Bronchial epithelial cell (primary cell): ENCODE measurements at regions not wholly inside any gene's neighbourhood (a gene's known extent, or its start where the extent isn't known, plus 50 kb on each side); places are given as distances from the start of the nearest gene placed in this dataset.

ENCODE experiments used
- DNase-seq: peaks from one replicate; pipeline ENCODE4 v3.0.0-alpha.2; 2010; ENCODE audit warnings: low read depth
- FAIRE-seq: peaks from 2 replicates; lab custom pipeline; 2011; peaks lifted over from hg19 to GRCh38; lab: Jason Lieb, UNC
- H3K27me3 ChIP-seq: 2 replicates; pipeline ENCODE4 v1.5.1; 2011; ENCODE audit warnings: low read length; ENCODE audit not compliant: control insufficient read depth, insufficient read depth
- H3K36me3 ChIP-seq: 2 replicates; pipeline ENCODE4 v1.5.1; 2011; ENCODE audit warnings: low read length; ENCODE audit not compliant: control insufficient read depth, insufficient read depth
- H3K4me3 ChIP-seq: 2 replicates; pipeline ENCODE4 v1.5.1; 2011; ENCODE audit warnings: mild to moderate bottlenecking, low read depth, low read length, control low read depth
- CTCF ChIP-seq: IDR thresholded peaks from 2 replicates; pipeline ENCODE4 v1.5.1; 2011; ENCODE audit warnings: mild to moderate bottlenecking, moderate library complexity, low read length, control low read depth, inconsistent platforms; ENCODE audit not compliant: insufficient read depth, severe bottlenecking

DNA sequence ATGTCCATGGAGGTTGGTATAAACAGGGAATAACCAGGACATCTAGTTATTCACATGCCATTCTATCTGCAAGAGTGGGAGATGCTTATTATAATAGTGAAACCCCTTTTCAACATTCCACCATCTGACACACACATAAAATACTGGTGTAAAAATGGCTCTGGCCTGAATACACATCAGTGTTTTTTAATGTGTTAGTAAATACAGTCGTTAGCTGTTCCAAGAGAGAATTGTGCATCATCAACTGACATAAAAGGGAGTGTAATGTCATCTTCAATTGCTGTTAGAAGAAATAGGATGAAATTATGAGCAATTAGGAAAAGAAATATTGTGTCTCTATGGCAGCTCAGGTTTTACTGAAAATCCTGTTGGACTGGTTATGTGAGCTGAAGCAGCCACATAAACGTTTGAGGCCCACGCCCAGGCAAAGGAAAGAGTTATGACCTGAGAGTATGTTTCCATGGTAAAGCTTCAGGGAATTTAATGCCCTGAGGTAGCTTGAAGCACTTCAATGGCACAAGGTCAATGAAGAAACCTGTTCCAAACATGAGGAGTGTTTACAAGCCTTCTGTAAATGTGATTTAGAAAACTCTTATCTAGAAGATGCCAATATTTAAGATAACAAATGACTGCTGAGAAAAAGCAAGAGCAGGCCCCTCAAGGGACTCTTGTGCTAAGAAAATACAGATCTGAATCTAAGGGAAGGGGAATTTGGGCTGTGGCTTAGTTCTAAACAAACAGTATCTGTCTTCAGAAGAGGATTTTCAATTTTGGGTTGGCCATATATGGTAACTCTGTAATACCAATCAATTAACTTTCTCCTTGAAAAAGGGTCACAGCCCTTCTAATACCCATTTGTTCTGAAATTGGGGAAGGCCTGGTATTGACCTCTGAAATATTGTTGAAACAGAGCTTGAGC is 384.3 kb downstream of the SEC16B start:
- FAIRE-seq, result no peak
- H3K36me3 ChIP-seq, result no peaks in the 10 kb centered on the region
- DNase-seq, result peak; percentile 96
- H3K27me3 ChIP-seq, result no peaks in the 10 kb centered on the region
- H3K4me3 ChIP-seq, result no peak overlapping the region
- TF ChIP-seq CTCF, result no peak

GRCh38 chr1:177573901-177574300 is 396.0 kb downstream of the SEC16B start:
- Histone ChIP-seq H3K27me3 (no peaks in the 10 kb centered on the region), H3K36me3 (no peaks in the 10 kb centered on the region), H3K4me3 (no peak overlapping the region)
- FAIRE-seq (no peak), DNase-seq (no peak)
- TF ChIP-seq CTCF, result no peak

- H3K4me3 ChIP-seq, result no peak overlapping the region
- H3K27me3 ChIP-seq, result no peaks in the 10 kb centered on the region
- TF ChIP-seq CTCF, result no peak
- FAIRE-seq, result no peak
- DNase-seq, result no peak
- no peaks in the 10 kb centered on the region for H3K36me3 ChIP-seq
Observed at GRCh38 chr1:177571485-177572076, 398.3 kb downstream of the SEC16B start.

- Histone ChIP-seq H3K36me3 (no peaks in the 10 kb centered on the region), H3K4me3 (no peak overlapping the region), H3K27me3 (no peaks in the 10 kb centered on the region)
- TF ChIP-seq CTCF, result no peak
- FAIRE-seq, result no peak
- no peak for DNase-seq
Observed at GRCh38 chr1:177571076-177571475, 398.8 kb downstream of the SEC16B start.

DNA sequence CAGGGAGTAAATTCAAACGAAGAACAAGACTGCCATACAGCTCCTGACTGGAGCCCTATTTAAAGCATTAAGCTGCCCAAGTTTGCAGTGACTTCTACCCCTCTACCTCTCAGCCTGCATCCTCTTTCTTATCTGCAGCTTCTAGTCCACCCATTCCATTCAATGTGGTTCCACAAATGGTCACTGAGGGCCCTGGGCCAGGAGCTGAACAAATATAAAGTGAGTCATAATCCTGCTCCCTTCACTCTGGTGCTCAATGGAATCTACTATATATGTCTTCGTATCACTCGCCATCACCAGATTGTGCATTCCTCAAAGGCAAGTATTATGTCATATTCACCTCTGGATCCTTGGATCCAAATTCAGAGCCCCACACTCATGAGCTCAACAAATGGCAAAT is 398.7 kb downstream of the BRINP2 start:
- no peaks in the 10 kb centered on the region for H3K27me3 ChIP-seq
- TF ChIP-seq CTCF, result no peak
- DNase-seq (peak; percentile 18), FAIRE-seq (no peak)
- H3K36me3 ChIP-seq, result no peaks in the 10 kb centered on the region
- no peak overlapping the region for H3K4me3 ChIP-seq

- no peak for FAIRE-seq
- TF ChIP-seq CTCF, result no peak
- DNase-seq, result peak; percentile 1
Observed at GRCh38 chr1:177568622-177569021, 397.9 kb downstream of the BRINP2 start.

More at GRCh38 chr1:177568622-177569021, 397.9 kb downstream of the BRINP2 start:
- no peaks in the 10 kb centered on the region for H3K36me3 ChIP-seq
- no peak overlapping the region for H3K4me3 ChIP-seq
- H3K27me3 ChIP-seq, result no peaks in the 10 kb centered on the region
